ENCODE measurements at regions not wholly inside any gene's neighbourhood (a gene's known extent, or its start where the extent isn't known, plus 50 kb on each side); places are given as distances from the start of the nearest gene placed in this dataset.

DNA sequence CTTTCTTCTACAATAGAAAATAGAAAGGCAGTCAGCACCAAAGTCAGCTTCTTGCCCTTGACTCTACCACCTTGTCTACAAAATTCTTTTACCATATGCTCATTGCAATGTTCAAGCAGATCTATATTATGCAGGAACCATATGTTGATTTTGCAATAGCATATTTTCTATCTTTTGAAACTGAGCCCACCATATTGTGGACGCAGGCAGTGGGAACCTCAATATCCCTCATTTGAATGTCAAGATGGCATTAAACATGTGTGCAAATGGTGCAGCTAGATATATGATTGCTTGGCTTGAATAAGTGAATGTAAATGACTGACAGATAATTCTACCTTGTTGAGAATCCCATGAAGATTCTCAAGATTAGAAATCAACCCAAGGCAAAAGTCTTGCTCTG, 412.7 kb upstream of the FSHR start:
- Histone ChIP-seq H3K4me3 (ENCODE audit: low read depth, low read length) (no peak overlapping the region), H3K36me3 (ENCODE audit: control insufficient read depth, insufficient read depth, low read length) (no peaks in the 10 kb centered on the region)
- TF ChIP-seq CTCF (IDR thresholded peaks at IDR 0.05; ENCODE audit: insufficient read depth, low read length, poor library complexity, severe bottlenecking): no peak

DNA sequence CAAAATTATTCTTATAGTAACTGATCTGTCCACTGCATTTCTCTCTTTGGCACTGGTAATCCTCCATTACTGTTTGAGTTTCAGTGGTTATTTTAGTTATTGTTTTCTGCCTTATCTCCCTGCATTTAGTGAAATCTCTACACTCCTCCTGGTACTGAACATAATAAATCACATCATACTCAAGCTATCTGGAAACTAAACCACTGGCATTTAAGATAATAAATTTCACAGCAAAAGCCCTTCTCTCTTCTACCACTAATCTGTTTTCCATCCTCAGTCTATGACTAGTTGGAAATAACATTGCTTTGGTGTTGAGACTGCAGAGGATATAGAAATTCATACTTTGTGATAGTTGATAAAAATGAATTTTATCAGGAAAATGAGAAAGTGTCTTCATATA, 399.3 kb upstream of the FSHR start:
- Histone ChIP-seq H3K27me3 (ENCODE audit: control insufficient read depth, insufficient read depth, low read length) (no peaks in the 10 kb centered on the region), H3K4me3 (ENCODE audit: low read depth, low read length) (no peak overlapping the region), H3K36me3 (ENCODE audit: control insufficient read depth, insufficient read depth, low read length) (no peaks in the 10 kb centered on the region)
- no peak for TF ChIP-seq CTCF (IDR thresholded peaks at IDR 0.05; ENCODE audit: insufficient read depth, low read length, poor library complexity, severe bottlenecking)
- no peak for DNase-seq (ENCODE audit: low read depth)

More for the DNA sequence above, 412.7 kb upstream of the FSHR start:
- DNase-seq (ENCODE audit: low read depth): no peak
- H3K27me3 ChIP-seq (ENCODE audit: control insufficient read depth, insufficient read depth, low read length): no peaks in the 10 kb centered on the region

DNA sequence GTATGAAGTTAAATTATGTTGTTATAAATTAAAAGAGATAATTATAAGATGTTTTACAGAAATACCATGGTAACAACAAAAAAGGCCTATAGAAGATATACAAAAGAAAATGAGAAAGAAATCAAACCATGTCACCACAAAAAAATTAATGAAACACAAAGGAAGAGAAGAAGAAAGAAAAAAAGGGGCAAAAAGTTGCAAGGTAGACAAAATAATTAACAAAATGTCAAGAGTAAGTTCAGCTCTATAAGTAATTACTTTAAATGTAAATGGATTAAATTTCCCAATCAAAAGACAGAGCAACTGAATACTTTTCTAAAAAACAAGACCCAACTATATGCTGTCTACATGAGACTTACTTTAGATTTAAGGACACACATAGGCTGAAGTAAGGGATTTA, 378.4 kb upstream of the FSHR start:
- H3K36me3 ChIP-seq (ENCODE audit: control insufficient read depth, insufficient read depth, low read length): no peaks in the 10 kb centered on the region
- DNase-seq (ENCODE audit: low read depth): no peak
- no peak for TF ChIP-seq CTCF (IDR thresholded peaks at IDR 0.05; ENCODE audit: insufficient read depth, low read length, poor library complexity, severe bottlenecking)
- H3K27me3 ChIP-seq (ENCODE audit: control insufficient read depth, insufficient read depth, low read length): no peaks in the 10 kb centered on the region
- no peak overlapping the region for H3K4me3 ChIP-seq (ENCODE audit: low read depth, low read length)

DNA sequence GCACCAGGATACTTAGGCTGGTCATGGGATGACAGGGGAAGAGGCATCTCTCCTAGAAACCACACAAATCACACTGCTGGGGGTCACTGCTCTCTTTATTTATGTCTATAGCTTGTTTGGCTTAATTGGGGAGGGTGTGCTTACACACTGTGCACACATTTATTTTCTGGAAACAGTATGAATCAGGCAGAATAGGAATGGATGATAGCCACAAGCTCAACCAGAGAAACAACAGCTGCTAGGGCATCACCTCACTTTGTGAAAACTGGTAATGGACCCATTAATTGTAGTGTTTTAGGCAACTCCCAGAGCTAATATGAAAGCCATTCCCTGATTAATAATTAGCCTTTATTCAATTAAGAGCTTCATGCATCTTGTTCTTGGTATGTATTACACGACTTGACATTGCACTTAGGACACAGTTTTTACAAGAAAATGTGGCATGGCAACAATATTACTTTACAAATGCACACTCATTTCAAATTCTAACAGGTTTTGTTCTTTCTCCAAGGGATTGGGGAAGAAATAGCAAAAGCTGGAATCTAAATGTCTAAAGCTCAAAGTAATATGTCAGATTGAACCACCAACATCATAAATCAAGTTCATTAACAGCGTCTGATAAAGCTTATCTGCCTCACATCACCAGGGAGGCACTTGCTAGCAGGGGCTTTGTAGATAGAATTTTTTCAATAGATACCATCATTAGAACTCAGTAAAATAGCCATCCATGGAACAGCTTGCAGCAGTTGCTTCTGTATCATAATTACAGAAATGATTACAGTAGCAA, 361.9 kb upstream of the FSHR start:
- no peak for TF ChIP-seq CTCF (IDR thresholded peaks at IDR 0.05; ENCODE audit: insufficient read depth, low read length, poor library complexity, severe bottlenecking)
- Histone ChIP-seq H3K36me3 (ENCODE audit: control insufficient read depth, insufficient read depth, low read length) (no peaks in the 10 kb centered on the region), H3K4me3 (ENCODE audit: low read depth, low read length) (no peak overlapping the region), H3K27me3 (ENCODE audit: control insufficient read depth, insufficient read depth, low read length) (no peaks in the 10 kb centered on the region)
- no peak for DNase-seq (ENCODE audit: low read depth)

- Histone ChIP-seq H3K27me3 (ENCODE audit: control insufficient read depth, insufficient read depth, low read length) (no peaks in the 10 kb centered on the region), H3K36me3 (ENCODE audit: control insufficient read depth, insufficient read depth, low read length) (no peaks in the 10 kb centered on the region), H3K4me3 (ENCODE audit: low read depth, low read length) (no peak overlapping the region)
- no peak for DNase-seq (ENCODE audit: low read depth)
- TF ChIP-seq CTCF (IDR thresholded peaks at IDR 0.05; ENCODE audit: insufficient read depth, low read length, poor library complexity, severe bottlenecking): no peak
These were observed 359.9 kb upstream of the FSHR start for GRCh38 chr2:49514201-49514600.

DNA sequence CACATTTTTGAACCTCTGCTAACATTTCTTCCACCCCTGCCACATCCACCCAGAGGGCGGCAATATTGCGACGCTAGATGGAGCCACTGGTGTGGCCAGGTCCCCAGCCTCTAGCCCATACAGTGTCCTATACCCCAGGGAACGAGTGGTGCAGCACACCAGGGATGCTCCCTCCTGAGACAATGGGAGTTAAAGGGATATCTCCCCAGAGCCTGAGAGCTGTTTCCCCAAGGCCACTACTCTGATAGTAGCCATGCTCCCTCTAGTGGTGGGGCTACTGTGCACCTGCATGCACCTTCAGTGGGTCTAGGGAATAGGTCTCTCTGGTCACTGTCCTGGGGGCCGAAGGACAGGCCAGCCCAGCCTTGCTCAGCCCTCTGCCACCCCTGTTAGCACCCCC, 336.4 kb upstream of the FSHR start:
- no peak for DNase-seq (ENCODE audit: low read depth)
- H3K27me3 ChIP-seq (ENCODE audit: control insufficient read depth, insufficient read depth, low read length): no peaks in the 10 kb centered on the region
- no peaks in the 10 kb centered on the region for H3K36me3 ChIP-seq (ENCODE audit: control insufficient read depth, insufficient read depth, low read length)
- no peak overlapping the region for H3K4me3 ChIP-seq (ENCODE audit: low read depth, low read length)
- TF ChIP-seq CTCF (IDR thresholded peaks at IDR 0.05; ENCODE audit: insufficient read depth, low read length, poor library complexity, severe bottlenecking): peak; percentile 62

Data from kidney epithelial cell (primary cell).